Activated T-helper 2 cell treated with anti-CD3 and anti-CD28 coated beads, Interferon-gamma antibody, Interleukin-2, Interleukin-4, amounts not matched to agents 10 μg/mL and 5 μg/mL and 100 μg/mL, durations not matched to agents 14 hours and 24 hours and 36 hours (primary cell): ENCODE measurements at regions not wholly inside any gene's neighbourhood (a gene's known extent, or its start where the extent isn't known, plus 50 kb on each side); places are given as distances from the start of the nearest gene placed in this dataset.

Source experiments
- DNase-seq: peaks from one replicate; pipeline ENCODE4 v3.0.0; 2021; ENCODE audit warnings: low spot score
- H3K27ac Mint-ChIP-seq: one replicate; pipeline ENCODE4 v1.8.0; 2021; ENCODE audit warnings: mixed read lengths
- H3K27me3 Mint-ChIP-seq: one replicate; pipeline ENCODE4 v1.8.0; 2021; ENCODE audit warnings: low read depth, mixed read lengths
- H3K36me3 Mint-ChIP-seq: one replicate; pipeline ENCODE4 v1.8.0; 2021; ENCODE audit warnings: low read depth, mixed read lengths
- H3K4me1 Mint-ChIP-seq: one replicate; pipeline ENCODE4 v1.8.0; 2021; ENCODE audit warnings: low read depth, mixed read lengths
- H3K4me3 Mint-ChIP-seq: one replicate; pipeline ENCODE4 v1.8.0; 2021; ENCODE audit warnings: low read depth, mild to moderate bottlenecking, moderate library complexity, mixed read lengths
- H3K9me3 Mint-ChIP-seq: one replicate; pipeline ENCODE4 v1.8.0; 2021; ENCODE audit warnings: mixed read lengths
- intact Hi-C: fragments of 100-400 bp; cut with micrococcal nuclease; formaldehyde crosslinking; loops from one replicate; pipeline ENCODE4 v1.15.1; 2023

DNA sequence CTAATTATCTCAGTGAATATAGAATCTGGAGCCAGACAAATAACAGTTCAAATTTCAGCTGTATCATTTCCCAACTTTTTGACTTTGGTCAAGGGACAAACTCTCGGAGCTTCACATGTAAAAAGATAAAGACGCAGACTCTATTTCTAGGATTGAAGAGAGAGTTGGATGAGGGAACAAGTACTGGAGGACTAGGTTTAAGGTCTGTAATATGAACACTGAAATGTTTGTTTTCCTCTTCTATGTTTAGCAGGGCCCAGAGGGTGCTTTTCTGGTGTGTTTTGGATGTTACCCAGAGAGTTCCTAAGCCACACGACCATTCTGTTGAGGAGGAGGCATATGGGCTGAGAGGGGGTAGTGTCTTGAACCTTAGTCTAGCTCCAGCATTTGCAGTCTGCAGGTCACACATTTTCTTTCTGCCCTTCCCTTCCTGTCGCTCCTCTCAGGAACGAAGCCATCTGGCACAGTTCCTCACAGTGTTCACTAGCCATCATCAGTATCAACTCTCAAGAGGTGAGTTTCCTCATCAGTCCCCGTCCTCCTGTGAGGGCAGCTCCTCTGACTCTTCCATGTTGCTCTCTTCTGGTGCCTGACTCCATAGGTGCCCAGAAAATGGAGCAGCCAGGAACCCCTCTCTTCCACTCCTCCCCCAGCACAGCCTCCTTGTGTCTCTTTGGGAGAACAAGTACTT is 250.1 kb downstream of the SQOR start:
- no peak overlapping the region for H3K4me3 Mint-ChIP-seq
- no peak for DNase-seq
- H3K4me1 Mint-ChIP-seq = no peaks in the 10 kb centered on the region
- peaks cover 8% of the 10 kb centered on the region for H3K9me3 Mint-ChIP-seq
- intact Hi-C loops = no loop called here
- H3K27me3 Mint-ChIP-seq = no peaks in the 10 kb centered on the region
- H3K36me3 Mint-ChIP-seq = no peaks in the 10 kb centered on the region
- no peak overlapping the region for H3K27ac Mint-ChIP-seq

DNA sequence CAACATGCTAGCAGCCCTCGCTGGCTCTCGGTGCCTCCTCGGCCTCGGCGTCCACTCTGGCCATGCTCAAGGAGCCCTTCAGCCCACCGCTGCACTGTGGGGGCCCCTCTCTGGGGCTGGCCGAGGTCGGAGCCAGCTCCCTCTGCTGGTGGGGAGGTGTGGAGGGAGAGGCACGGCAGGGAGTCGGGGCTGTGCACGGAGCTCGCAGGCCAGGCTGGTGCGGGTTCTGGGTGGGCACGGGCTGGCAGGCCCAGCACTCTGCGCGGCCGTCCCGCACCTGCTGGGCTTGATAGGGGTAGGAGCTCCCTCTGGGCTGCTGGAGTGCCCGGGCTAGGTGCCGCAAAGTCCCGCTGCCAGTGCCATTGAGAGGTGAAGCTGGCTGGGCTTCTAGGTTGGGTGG is 251.0 kb downstream of the SQOR start:
- intact Hi-C loops = no loop called here
- no peaks in the 10 kb centered on the region for H3K36me3 Mint-ChIP-seq
- H3K27me3 Mint-ChIP-seq = no peaks in the 10 kb centered on the region
- no peaks in the 10 kb centered on the region for H3K4me1 Mint-ChIP-seq
- no peak for DNase-seq
- H3K27ac Mint-ChIP-seq = no peak overlapping the region
- H3K9me3 Mint-ChIP-seq = peaks cover 8% of the 10 kb centered on the region
- no peak overlapping the region for H3K4me3 Mint-ChIP-seq

DNA sequence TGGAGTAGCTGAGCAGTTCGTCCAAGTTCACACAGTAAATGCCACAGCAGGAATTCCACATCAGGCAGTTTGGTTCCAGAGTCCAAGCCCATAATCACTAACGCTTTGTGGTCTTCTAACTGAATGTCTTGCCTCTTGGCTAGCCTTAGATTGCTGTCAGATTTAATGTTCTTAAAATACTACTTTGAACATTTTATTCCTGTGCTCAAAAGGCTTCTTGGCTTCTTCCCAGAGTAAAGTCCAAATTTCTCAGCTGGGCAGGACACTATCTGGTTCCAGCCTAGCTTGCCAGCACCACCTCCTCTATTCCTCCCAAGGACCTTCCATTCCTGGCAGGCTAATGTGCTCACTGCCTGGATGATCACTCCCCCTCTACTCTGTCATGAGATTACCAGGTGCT is 256.9 kb downstream of the SQOR start:
- H3K36me3 Mint-ChIP-seq = no peaks in the 10 kb centered on the region
- H3K27ac Mint-ChIP-seq = no peak overlapping the region
- no peaks in the 10 kb centered on the region for H3K27me3 Mint-ChIP-seq
- DNase-seq = no peak
- no peaks in the 10 kb centered on the region for H3K4me1 Mint-ChIP-seq
- intact Hi-C loops = no loop called here
- peaks cover 8% of the 10 kb centered on the region for H3K9me3 Mint-ChIP-seq
- H3K4me3 Mint-ChIP-seq = no peak overlapping the region

DNA sequence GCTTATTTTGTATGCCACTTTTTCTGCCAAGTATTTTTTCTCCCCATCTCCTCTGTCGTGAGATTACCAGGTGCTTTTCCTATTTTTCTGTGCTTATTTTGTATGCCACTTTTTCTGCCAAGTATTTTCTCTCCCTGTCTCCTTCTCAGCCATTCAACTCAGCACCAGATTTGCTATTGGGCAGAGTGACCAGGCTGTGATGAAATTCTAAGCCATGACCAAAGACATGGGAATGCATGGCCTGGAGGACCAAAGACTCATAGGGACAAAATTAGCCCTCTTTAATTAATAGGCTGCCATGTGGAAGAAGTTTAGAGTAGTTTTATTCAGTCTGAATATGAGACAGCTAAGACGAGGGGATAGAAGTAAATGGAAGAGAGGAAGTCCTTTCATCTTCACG is 257.4 kb downstream of the SQOR start:
- no peak overlapping the region for H3K27ac Mint-ChIP-seq
- DNase-seq = no peak
- H3K4me1 Mint-ChIP-seq = no peaks in the 10 kb centered on the region
- H3K4me3 Mint-ChIP-seq = no peak overlapping the region
- H3K27me3 Mint-ChIP-seq = no peaks in the 10 kb centered on the region
- intact Hi-C loops = no loop called here
- H3K9me3 Mint-ChIP-seq = peaks cover 4% of the 10 kb centered on the region
- H3K36me3 Mint-ChIP-seq = no peaks in the 10 kb centered on the region

DNA sequence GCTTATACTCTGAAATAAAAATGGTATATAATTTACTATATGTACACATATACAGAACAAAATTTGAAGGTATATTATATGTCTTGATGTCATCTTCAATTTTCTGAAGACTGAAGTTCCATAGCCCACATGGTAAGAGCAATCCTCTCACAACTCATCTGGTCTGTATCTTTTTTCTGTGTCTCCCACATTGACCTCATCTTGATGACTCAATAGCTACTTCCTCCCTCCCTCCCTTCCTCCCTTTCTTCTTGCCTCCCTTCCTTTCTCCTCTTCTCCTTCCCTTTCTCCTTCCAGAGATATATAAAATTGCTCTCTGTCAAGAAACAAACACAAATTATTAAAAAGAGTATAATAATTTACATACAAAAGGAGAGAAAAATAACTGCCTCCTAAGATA is 268.5 kb downstream of the SQOR start:
- peaks cover 3% of the 10 kb centered on the region for H3K9me3 Mint-ChIP-seq
- H3K4me3 Mint-ChIP-seq = no peak overlapping the region
- intact Hi-C loops = no loop called here
- no peak overlapping the region for H3K27ac Mint-ChIP-seq
- DNase-seq = no peak
- no peaks in the 10 kb centered on the region for H3K27me3 Mint-ChIP-seq
- H3K36me3 Mint-ChIP-seq = no peaks in the 10 kb centered on the region
- H3K4me1 Mint-ChIP-seq = no peaks in the 10 kb centered on the region

DNA sequence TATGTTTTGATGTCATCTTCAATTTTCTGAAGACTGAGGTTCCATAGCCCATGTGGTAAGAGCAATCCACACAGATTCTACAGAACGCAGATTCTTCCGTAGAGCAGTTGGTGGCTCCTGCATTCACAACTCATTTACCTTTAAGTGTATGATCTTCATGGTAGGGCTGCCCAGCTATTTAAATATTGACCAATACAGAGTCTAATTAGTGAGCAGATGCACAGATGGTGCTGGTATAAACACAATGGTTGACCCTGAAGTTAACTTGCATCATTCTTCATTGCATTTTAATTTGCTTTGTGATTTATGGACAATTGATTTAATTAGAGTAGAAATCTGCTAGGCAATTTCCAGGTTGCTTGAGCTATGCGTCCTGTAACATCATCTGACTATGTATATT is 269.2 kb downstream of the SQOR start:
- Mint-ChIP-seq H3K4me1 (no peaks in the 10 kb centered on the region), H3K36me3 (no peaks in the 10 kb centered on the region), H3K9me3 (peaks cover 3% of the 10 kb centered on the region), H3K4me3 (no peak overlapping the region), H3K27me3 (no peaks in the 10 kb centered on the region), H3K27ac (no peak overlapping the region)
- no peak for DNase-seq
- intact Hi-C loops = no loop called here

DNA sequence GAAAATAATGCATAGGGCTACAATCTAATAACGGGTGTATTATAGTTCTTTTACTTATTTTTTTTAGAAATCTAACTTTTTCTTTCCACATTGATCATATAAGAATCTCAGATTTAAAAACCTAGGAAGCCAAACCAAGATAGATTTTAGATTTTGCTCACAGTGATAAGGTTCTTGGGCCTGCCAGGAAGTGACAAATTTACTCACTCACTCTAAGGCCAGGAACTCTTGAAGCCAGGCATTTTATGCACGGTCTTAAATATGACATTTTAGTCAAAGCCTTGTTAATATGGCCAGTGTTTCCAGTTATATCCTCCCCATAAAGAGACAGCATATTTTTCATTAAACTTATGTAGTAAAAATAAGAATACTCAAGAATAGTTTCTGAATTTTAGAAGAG is 271.4 kb downstream of the SQOR start:
- no peak for DNase-seq
- Mint-ChIP-seq H3K4me3 (no peak overlapping the region), H3K9me3 (peaks cover 8% of the 10 kb centered on the region), H3K36me3 (no peaks in the 10 kb centered on the region), H3K27ac (no peak overlapping the region), H3K4me1 (no peaks in the 10 kb centered on the region), H3K27me3 (no peaks in the 10 kb centered on the region)
- intact Hi-C loops = no loop called here

DNA sequence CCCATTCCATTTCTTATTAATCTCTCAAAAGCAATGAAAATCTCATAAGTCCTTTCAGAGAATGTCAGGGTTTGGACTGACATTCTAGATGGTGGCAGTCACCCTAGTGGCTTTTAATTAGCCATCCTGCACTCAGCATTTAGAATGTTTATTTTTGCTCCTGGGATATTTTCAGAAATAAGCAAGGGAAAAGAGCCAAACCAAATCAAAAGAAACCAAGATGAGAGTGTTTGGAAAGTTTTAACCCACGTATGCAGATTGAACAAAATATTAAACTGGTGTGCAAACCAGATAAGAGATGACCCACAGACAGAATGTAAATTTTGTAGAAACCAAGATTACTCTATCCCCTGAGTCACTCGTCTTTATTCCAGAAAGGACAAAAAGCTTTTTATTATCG is 275.8 kb downstream of the SQOR start:
- Mint-ChIP-seq H3K27me3 (no peaks in the 10 kb centered on the region), H3K4me3 (no peak overlapping the region), H3K27ac (no peak overlapping the region), H3K36me3 (no peaks in the 10 kb centered on the region), H3K9me3 (peaks cover 11% of the 10 kb centered on the region), H3K4me1 (no peaks in the 10 kb centered on the region)
- intact Hi-C loops = no loop called here
- DNase-seq = no peak

DNA sequence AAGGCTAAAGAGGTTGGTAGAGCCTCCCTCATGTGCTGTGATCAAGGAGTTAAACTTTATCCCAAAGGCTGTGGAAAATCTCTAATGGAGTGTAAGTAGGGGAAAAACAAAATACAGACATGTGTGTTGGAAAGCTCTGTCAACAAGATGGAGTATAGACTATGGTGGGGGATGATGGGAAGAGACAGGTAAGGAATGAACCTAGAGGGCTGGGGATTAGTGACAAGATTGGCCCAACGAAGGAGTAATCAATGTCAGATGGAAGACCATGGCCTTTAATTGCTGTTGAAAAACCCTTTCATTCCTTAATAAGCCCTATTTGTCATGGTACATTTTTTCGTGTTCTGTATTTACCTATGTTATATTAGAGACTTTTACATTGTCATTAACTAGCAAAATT is 278.6 kb downstream of the SQOR start:
- Mint-ChIP-seq H3K36me3 (no peaks in the 10 kb centered on the region), H3K27ac (no peak overlapping the region), H3K9me3 (peaks cover 8% of the 10 kb centered on the region), H3K4me1 (no peaks in the 10 kb centered on the region), H3K27me3 (no peaks in the 10 kb centered on the region), H3K4me3 (no peak overlapping the region)
- intact Hi-C loops = no loop called here
- no peak for DNase-seq

DNA sequence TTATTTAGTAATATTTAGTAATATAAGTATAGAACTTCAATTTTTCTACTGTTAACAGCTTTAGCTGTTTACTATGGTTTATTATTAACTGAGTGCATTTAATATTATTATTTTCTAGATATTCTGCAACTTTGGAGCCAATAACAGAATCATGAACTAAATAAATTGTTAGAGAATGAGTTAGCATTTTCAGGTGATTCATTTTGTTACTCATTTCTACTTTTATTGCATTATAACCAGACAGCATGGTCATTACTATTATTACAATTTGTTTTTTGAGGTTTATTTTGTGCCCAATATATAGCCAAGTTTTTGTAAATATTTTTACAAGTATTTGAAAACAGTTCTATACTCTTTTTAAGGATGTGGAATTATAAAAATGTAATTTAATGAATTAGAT is 279.6 kb downstream of the SQOR start:
- H3K27me3 Mint-ChIP-seq = no peaks in the 10 kb centered on the region
- H3K4me1 Mint-ChIP-seq = no peaks in the 10 kb centered on the region
- no peak overlapping the region for H3K27ac Mint-ChIP-seq
- intact Hi-C loops = no loop called here
- no peak overlapping the region for H3K4me3 Mint-ChIP-seq
- peaks cover 8% of the 10 kb centered on the region for H3K9me3 Mint-ChIP-seq
- H3K36me3 Mint-ChIP-seq = no peaks in the 10 kb centered on the region
- no peak for DNase-seq

DNA sequence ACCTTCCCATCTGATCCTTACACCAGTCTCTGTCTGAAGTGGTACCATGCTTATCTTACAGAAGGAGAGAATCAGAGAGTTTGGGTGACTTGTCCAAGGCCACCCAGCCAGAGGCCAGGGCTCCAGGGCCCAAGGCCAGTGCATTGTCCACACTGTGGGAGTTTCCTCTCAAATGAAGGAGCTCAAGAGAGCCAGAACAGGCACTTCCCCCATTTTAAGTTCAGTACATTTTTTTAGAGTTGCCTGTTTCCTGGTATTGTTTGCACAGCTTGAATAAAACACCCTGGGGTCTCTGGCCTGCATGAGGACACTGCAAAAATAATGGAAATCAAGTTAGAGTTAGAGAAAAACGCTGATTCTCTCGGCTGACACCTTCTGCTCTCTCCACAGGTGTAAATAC is 284.0 kb downstream of the SQOR start:
- Mint-ChIP-seq H3K4me1 (no peaks in the 10 kb centered on the region), H3K27me3 (no peaks in the 10 kb centered on the region), H3K27ac (no peak overlapping the region), H3K9me3 (no peaks in the 10 kb centered on the region), H3K36me3 (no peaks in the 10 kb centered on the region), H3K4me3 (no peak overlapping the region)
- intact Hi-C loops = no loop called here
- no peak for DNase-seq

DNA sequence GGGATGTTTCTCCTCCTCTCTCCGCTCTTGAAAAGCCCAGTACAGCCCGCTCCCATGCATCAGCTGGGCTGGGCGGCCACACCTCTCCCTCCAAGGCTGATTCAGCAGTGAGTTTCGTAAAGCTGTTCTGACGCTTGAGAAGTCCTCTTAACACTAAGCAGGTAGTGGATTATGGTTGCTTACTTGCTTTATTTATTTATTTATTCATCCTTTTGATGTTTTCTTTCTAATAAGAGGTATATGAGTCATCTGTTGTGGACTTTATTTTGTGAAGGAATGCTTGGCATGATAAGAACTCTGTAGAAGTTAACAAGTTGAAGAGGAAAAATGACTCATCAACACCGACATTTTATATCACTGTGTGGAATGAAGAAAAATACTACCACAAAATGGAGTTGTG is 285.0 kb downstream of the SQOR start:
- Mint-ChIP-seq H3K4me3 (no peak overlapping the region), H3K27ac (no peak overlapping the region), H3K4me1 (no peaks in the 10 kb centered on the region), H3K9me3 (no peaks in the 10 kb centered on the region), H3K36me3 (no peaks in the 10 kb centered on the region), H3K27me3 (no peaks in the 10 kb centered on the region)
- intact Hi-C loops = no loop called here
- no peak for DNase-seq

DNA sequence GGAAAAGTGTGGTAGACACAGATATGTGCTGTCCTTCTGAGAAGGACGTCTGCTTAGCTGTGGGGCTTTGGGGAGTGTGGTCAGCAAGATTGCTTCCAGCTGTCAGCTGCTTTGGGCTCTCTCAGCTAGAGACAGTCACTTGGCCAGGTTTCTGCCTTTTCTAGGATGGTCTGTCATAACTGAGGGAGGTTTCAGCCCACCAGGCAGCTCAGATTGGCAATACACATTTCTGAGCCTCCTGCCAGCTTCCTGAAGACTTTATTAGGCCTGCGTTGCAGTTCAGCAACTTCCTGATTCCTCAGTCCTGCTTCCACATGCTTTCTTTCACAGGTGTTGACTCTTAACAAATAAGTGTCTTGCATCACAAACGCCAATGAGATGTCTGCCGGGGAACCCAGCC is 286.5 kb downstream of the SQOR start:
- no peaks in the 10 kb centered on the region for H3K36me3 Mint-ChIP-seq
- no peak for DNase-seq
- intact Hi-C loops = no loop called here
- no peaks in the 10 kb centered on the region for H3K27me3 Mint-ChIP-seq
- no peaks in the 10 kb centered on the region for H3K4me1 Mint-ChIP-seq
- no peak overlapping the region for H3K4me3 Mint-ChIP-seq
- H3K9me3 Mint-ChIP-seq = no peaks in the 10 kb centered on the region
- H3K27ac Mint-ChIP-seq = no peak overlapping the region

DNA sequence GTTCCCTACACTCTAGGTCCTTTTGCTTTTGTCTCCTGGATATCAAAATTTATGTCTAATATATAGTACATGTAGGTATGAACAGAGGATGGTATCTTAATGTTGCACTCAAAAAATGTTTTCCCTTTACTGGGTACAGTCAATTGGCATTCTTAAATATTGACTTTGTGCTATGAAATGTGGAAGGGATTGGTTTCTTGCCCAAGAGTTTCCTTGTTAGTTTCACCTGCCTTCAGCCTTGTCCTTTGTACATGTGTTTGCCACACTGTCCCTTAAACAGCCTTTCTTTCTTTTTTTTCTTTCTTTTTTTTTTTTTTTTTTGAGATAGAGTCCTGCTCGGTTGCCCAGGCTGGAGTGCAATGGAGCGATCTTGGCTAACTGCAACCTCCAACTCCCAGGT is 287.1 kb downstream of the SQOR start:
- Mint-ChIP-seq H3K27ac (no peak overlapping the region), H3K27me3 (no peaks in the 10 kb centered on the region), H3K36me3 (no peaks in the 10 kb centered on the region), H3K4me3 (no peak overlapping the region), H3K4me1 (no peaks in the 10 kb centered on the region), H3K9me3 (no peaks in the 10 kb centered on the region)
- DNase-seq = no peak
- intact Hi-C loops = no loop called here
